ENCODE measurements at regions not wholly inside any gene's neighbourhood (a gene's known extent, or its start where the extent isn't known, plus 50 kb on each side); places are given as distances from the start of the nearest gene placed in this dataset.

DNA sequence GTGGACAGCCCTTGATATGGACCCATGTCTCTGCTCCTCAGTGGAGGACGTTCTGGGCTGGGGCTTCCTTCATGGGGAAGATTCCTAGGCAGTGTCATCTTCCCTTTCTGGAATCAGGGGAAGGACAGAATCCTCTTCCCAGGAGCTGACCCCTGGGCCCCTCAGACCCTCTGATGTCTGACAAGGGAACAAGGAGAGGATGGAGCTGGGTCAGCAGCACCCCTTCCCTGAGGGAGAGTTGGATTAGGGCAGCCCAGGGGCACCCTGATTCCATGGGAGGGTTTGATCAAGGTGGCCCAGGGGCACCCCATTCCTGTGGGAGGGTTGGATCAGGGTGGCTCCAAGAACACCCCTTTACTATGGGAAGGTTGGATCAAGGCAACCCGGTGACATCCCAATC lies 86.5 kb downstream of the ACKR3 start:
- DNase-seq, result no peak

DNA sequence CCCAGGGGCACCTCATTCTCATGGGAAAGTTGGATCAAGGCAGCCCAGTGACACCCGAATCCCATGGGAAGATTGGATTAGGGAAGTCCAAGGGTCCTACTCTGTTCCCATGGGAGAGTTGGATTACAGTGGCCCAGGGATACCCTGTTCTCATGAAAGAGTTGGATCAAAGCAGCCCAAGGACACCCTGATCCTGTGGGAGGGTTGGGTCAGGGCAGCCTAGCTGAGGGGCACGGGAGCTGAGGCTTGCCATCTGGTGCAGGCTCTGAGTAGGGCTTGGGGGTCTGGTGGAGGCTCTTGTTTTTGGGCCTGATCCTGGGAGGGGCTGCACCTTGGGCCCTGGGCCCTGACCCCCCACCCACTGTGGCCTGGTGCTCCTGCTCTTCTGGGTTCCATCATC lies 87.1 kb downstream of the ACKR3 start:
- no peak for DNase-seq

DNA sequence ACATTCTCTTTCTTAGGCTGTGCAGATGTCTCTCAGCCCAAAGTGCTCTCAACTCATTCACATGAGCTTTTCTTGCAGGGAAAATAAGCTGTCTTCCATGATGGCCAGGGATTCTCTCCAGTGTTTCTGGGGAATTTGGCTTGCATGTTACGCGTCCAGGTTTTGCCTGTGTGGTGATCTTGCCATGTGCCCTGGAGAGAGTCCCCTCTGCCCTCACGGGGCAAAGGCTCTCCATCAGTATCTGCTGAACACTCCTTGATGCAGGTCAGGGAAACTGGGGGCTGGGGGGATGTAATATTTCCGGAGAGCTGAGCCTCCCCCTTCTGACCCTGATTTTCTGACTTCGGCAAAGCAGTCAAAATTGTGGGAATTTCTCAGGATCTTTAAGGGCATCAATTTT lies 87.6 kb downstream of the ACKR3 start:
- no peak for DNase-seq

DNA sequence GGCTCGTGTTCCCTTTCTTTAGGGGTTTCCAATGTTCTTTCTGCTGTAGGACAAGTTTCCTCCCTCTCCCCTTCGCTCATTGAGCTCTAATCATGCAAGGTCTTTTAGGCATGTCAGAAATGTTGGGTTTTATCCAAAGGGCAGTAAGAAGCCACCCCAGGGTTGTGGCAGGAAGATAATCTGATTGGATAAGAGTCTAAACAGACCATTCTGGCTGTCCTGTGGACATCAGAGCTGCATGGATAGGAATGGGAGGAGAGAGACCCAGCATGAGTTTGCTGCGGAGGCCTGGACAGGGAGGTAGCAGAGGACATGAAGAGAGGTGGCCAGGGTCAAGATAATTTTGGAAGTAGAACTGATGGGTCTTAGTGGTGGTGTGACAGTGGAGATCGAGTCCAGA lies 88.2 kb downstream of the ACKR3 start:
- DNase-seq, result no peak

DNA sequence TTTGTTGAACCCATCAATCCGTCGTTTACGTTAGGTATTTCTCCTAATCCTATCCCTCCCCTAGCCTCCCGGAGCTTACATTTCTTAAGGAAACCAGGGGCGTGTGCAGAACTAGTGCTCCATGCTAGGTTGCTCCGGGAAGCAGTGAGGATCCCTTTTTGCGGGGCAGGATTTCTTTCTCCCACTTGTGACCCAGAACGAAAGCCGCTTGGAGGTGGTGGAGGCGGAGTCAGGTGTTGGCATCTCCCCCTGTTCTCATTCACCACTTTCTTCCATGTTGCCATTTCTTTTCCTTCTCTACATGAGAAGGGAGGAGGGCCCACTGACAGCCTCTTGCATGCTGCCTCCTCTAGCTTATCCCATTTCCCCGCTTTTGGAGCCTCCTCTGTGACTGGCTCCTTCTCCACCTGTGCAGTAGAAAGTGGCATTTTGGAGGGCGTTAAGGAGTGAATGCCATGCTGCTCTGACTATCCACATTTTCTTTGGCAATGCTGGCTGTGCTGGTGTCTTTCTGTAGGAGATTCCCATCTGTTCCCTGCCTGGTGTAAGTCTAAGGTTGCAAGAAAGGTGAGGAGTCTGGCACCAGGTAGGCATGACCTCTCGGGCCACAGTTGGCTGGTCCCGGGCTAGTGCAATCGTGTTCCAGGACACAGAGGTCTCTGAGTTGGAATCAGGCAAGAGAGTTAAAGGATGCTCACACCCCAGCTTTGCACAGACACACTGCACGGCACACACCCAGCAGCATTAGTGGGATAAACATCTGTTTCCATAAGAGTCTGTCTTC lies 89.5 kb downstream of the ACKR3 start:
- no peak for DNase-seq

DNA sequence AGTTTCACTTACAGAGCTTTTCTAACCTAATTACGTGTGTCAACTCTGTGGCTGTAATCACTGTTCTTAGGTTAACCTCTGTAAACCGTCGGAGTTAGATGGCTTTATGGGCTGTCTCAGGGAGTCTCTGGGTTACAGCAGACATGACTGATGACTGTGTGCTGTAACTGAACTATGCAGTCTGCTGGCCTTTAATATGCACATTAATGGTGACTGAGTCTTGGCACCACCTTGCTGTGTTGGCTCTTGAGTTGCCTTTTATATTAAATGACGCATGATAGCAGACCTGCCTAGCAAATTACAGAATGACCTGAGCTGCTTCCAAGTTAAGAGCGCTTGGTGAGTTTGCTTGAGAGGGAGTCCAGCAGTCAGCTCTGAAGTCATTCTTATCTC lies 90.1 kb downstream of the ACKR3 start:
- DNase-seq, result peak; percentile 62

DNA sequence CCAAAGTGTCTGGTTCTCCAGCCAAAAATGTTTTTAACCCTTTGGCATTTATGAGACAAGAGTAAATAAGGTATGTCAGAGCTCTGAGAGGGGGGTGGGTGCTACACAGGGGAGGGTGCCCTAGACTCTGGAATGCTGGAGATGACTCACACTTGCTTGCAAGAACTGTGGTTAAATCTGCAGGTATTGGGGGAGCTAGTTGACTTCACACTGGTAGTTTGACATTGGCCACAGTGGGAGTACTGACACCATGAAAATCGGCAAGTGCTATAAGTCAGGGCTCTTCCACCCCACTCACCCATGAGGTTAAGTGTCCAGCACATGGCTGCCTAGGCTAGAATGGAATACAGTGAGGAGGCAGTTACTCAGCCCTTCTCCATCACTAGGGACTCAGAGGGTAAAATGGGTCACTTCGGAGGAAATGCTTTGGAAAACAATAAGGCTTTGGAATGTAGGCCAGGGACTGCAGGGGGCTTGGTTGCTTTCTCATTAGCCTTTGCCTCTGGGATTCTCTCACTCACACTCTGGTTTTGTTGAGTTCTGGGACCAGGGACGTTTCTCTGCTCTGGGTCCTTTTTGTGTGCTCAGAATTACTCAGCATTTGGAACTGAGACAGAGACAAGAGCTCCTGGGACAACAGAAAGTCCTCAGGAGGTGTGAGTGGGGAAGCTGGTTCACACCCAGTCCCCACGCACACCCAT lies 91.6 kb downstream of the ACKR3 start:
- no peak for DNase-seq

DNA sequence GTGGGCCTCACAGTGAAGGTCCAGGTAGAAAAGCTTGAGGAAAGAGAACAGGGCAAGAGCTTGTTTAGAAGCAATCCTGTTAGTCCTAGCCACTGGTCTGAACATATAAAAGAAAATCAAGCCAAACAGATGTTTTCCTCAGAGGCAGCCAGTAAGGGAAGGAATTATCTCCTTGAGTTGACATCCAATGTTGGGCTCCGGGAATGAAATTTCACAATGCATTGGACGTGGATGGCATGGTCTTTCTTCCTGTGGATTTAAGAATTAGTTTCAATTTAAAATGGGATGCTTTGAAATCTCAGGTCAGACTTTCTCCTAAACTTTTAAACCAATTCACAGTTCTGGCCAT lies 92.1 kb downstream of the ACKR3 start:
- no peak for DNase-seq

DNA sequence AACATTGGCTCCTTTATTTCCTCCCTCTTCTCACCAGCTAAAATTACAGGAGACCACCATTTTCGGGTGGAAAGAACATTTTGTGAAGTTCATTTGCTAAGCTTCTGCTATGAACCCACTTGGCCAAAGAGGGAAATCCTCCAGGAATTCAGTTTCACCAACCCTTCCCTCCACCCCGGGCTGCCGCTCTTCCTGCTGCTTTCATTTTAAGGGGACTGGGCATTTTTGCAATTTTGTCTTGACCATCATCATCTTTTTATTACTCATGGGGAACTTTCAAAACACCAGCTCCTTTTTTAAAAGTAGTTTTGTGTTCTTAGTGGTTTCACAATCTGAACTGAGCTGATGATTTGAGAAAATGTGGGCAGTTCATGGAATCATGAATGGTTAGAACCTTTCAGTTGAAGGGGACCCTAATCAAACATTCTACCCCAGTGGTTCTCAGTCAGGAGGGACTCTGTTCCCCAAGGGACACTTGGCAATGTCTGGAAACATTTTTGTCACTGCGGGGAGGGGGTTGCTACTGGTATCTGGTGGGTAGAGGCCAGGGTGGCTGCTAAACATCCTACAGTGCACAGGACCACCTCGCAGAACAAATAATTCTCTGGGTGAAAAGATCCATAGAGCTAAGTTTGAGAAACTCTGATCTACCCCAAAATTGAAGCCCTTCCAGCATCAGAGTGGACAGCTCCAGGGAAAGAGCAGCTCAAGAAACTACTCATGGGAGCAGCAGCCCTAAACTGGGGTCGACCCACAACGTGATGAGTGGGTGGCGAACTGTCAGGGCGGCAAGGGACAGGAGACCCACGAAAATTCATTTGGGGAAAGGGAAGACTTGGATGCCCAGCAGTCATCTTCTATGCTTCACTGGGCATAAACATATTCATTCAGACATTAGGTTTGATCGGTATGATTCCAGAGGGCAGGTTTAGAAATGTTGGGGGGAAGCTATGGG lies 92.9 kb downstream of the ACKR3 start:
- no peak for DNase-seq

DNA sequence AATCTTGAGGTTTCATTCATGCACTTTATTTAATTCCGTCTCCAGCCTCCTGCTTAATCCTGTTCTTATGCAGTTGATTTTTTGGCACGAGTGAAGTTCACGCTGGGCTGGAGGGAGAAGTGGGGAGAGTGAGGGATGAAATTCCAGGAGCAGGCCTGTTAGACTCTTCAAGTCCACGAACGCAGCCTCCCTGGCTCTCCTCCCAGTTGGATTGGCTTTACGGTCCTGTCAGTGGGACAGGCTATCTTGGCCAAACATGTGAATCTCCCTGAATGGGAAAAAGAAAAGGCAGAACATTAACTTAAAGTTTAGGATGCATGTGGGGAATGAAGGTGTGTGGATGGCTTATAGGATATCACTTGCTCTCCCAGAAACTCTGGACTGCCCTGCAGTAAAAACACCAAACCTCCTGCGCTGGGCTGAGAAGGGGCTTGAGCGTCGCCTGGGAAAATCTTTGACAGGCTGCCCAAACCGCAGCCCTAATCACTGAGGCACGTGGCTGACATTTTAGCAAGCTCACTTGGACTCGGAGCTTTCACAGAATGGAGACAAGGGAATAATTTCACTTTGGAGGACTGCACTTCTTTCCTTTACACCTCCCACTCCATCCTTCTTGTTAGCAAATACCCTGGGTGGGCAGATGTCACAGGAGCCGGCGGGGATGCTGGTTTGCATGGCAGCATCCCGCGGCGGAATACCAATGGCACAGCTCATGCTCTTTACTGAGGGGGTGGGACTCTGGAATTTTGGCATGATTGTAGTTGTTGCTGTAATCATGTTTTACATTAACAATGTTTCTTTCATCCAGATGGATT lies 93.9 kb downstream of the ACKR3 start:
- DNase-seq, result no peak

DNA sequence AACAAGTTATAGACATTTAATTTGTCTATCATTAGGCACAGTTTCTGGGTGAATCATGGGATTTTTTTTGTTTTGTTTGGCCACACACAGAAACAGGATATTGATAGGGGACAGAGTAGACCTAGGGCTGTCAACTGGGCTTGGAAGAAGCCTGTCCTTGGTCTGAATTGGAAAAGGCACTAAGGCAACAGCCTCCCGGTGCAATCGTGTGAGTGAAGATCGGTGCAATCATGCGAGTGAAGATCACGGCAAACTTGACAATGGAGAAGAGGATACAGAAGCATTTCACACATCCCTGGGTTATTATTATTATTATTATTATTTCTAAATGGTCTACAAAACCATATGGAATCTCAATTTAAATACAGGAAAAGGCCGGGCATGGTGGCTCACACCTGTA lies 94.5 kb downstream of the ACKR3 start:
- no peak for DNase-seq

DNA sequence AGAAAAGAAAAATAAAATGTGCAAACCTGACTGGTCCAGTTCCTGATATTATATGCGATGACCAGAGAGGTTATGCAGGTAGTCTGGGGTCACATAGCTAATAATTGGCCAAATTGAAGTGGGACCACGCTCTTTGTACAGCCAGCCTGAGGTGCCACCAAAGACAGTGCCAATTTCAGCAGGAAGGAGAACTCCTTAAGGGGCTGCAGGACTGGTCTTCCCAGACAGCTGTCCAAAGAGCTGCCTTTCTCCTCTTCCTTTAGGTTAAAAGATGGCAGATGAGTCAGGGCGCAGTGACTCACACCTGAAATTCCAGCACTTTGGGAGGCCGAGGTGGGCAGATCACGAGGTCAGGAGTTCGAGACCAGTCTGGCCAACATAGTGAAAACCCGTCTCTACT lies 95.5 kb downstream of the ACKR3 start:
- DNase-seq, result no peak

DNA sequence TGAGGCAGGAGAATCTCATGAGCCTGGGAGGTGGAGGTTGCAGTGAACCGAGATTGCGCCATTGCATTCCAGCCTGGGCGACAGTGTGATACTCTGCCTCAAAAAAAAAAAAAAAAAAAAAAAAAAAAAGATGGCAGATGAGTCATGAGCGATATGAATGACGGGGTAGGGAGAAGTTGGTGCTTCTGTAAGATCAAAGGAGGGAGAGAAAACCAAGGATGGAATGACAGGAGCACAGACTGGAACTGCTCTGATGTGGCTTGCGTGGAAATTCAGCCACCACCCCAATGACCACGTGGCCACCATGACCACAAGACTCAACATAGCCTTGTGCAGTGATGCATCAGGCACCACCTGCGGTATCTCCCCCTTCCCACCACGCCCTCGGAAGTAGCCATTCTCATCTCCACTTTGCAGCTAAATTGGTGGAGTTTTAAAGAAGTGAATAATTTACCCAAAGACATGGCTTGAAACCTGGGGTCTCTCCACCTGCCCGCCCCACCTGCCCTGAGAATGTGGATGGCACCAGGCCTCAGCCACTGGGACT lies 96.0 kb downstream of the ACKR3 start:
- no peak for DNase-seq

DNA sequence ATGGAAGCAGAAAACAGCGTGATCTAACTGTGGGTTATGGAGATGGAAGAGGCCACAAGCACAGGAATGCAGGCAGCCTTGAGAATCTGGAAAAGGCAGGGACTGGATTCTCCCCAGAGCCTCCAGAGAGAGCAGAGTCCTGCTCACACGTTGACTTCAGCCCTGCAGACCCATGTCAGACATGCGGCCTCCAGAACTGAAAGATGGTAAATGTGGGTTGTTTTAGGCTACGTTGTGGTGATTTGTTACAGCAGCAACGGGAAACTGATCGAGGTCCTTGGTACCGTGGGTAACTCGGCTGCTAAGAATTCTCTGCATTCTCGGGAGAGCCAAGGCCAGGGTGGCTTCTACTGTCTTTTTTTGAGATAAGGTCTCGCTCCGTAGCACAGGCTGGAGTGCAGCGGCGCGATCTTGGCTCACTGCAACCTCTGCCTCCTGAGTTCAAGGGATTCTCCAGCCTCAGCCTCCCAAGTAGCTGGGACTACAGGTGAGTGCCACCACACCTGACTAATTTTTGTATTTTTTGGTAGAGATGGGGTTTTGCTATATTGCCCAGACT lies 97.1 kb downstream of the ACKR3 start:
- DNase-seq, result no peak

DNA sequence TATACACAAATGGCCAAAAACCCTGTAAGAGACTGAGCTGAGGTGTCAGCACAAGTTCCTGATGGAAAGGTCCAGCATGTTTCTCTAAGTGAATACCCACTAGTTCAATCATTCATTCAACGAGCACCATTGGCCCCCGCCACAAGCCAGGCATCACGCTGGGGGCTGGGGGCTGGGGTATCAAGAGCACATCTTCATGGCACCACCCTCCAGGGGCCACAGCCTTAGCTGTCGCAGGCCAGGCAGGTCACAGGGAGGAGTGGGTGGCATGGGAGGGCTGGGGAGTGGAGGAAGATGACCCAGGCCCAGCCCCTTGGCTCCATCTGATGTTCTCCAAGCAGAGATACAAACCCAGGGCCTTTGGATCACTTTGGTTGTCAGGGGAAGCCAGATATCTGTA lies 97.9 kb downstream of the ACKR3 start:
- no peak for DNase-seq

DNA sequence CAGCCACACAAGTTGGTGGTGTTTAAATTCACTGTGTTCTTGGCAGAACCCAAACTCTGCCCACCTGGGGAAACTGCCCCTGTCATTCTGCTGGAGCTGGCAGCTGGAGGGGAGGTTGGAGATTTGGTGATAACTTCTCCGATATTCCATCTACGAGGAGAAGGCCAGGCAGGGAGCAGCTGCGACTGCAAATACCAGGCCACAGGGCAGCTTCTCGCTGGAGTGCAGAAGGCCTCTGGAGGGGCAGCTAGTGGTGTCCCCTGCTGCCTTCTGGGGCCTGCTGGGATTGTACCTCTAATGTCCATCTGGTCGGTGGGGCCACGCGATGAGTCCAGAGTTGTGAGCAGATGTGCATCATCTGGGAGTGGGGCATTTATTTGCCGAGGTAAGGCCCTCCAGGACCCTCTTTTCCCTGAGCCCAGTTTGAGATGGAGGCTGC lies 98.9 kb downstream of the ACKR3 start:
- no peak for DNase-seq

DNA sequence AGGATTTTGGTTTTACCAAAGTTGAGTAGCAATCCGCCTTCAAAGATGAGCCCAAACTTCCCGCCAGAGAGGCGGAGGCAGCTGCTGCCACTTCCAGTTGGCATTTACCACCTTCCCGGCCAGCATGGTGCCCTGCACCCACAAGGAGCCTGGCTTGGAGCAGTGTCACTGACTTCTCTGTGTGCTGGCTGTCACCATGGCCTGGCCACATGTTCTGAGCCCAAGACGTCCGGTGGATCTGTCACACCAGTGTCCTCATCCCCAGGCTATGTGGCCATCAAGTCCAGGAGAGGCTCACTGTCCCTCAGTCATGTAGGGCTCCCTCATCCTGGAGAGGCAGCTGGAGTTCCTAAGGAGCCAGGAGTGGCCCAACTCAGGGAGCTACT lies 100.6 kb downstream of the ACKR3 start:
- no peak for DNase-seq

DNA sequence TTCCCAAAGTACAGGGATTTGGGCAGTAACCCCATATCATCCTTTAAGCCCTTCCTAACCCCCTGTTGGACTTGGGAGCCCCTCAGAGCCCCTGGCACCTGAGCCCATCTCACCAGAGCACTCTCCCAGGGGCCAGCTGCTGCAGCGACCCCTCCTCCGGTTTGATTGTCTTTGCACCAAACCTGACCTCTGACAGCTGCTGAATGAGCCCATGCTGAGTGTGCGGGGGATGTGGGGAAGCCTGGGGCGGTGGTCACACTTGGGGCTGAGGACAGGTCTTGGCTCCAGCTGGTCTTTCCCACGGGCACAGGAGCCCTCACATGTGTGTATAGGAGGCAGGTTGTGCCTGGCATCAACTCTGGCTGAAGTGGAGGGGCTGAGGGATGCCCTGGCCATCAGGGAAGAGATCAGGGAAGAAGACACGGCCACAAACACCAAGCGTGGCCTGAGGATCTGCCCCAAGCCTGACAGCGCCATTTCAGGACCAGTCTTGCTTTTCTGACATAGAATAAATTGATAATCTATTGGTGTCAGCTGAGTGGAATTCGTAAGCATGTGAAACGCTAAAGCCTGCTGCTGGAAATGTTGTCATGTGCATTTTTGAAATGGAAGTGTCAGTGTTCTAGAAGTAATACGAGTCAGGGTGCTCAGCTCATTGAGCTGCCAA lies 102.4 kb downstream of the ACKR3 start:
- DNase-seq, result no peak

DNA sequence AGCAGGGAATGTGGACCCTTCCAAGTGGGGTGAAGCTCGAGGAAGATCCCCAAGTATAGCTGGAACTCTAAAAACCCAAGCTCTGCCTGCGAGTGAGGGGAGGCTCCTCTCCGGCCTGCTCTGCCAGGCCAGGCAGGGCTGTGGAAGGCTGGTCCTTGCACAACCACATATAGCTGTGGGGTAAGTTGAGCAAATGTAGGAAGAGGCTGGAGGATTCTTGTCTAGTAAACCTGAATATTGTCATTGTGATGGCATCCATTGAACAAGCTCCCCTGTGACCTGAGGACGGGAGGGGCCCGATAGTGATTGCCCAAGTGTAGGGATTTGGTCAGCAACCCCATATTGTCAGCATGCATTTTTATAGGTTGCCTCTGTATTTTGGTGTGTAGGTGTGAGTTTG lies 103.0 kb downstream of the ACKR3 start:
- DNase-seq, result no peak

DNA sequence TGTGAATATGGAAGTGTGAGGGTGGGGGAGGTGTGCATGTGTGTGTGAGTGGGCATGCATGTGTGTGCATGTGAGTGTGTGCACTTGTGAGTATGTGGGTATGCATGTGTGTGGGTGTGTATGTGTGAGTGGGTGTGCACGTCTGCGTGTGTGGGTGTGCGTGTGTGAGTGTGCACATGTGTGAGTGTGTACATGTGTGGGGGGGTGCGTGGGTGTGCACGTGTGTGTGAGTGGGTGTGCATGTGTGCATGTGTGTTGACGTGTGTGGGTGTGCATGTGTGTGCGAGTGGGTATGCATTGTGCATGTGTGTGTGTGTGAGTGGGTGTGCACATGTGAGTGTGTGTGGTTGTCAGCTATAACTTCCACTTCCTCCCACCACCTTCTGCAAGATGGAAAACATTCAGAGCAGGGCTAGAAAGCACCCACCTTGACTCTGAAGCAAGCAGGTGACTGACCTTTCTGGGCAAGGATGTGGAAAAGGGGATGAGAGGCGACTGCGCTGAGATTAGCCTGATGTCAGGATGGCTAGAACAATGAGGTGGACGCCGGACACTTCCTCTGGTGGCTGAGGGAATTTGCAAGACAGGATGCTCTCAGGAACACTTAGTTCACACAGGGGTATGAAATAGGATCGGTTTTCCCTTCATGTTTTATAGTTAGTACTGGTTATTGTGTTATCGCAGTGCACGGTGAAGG lies 103.6 kb downstream of the ACKR3 start:
- no peak for DNase-seq
